ENCODE measurements at regions not wholly inside any gene's neighbourhood (a gene's known extent, or its start where the extent isn't known, plus 50 kb on each side); places are given as distances from the start of the nearest gene placed in this dataset.

DNA sequence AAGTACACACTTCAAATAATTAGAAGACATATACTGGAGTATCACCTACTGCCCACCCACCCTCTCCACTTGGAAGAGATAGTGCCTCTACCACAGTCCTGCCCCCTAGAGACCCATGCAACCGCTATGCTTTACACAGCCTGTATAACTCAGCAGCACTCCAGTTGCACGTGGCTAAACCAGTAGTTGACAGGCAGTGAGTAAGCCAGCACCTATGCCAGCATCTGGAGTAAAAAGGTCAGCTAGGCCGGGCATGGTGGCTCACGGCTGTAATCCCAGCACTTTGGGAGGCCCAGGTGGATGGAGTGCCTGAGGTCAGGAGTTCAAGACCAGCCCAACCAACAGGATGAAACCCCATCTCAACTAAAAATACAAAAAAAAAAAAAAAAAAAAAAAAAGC lies 356.4 kb downstream of the NR2F1-AS1 start:
- no peaks in the 10 kb centered on the region for H4K20me1 ChIP-seq (replicated peaks; ENCODE audit: insufficient read depth)
- H3K27me3 ChIP-seq (ENCODE audit: insufficient read depth): no peaks in the 10 kb centered on the region
- Mint-ChIP-seq H3K4me1 (no peaks in the 10 kb centered on the region), H3K27ac (no peak overlapping the region), H3K4me3 (no peak overlapping the region), H3K27me3 (ENCODE audit: insufficient read depth, low read depth, poor library complexity) (no peaks in the 10 kb centered on the region), H3K9me3 (no peaks in the 10 kb centered on the region), H3K36me3 (ENCODE audit: low read depth) (no peaks in the 10 kb centered on the region)
- no peak overlapping the region for H3K4me2 ChIP-seq
- H3K9me2 ChIP-seq (ENCODE audit: insufficient read depth): 0 out of 2 replicates have a peak, but pooled peaks cover 12% of the 10 kb centered on the region
- H3K36me3 ChIP-seq (ENCODE audit: insufficient read depth): no peaks in the 10 kb centered on the region
- no peaks in the 10 kb centered on the region; the same call in 1 of the 2 replicates for H3K4me1 ChIP-seq (ENCODE audit: insufficient read depth)
- no peak overlapping the region for H2AFZ ChIP-seq
- no peak overlapping the region for H3K27ac ChIP-seq (ENCODE audit: low read depth)
- no peak for TF ChIP-seq EZH2 (IDR thresholded peaks at IDR 0.05; ENCODE audit: low read depth, unreplicated experiment)
- TF ChIP-seq, protein P1, sequence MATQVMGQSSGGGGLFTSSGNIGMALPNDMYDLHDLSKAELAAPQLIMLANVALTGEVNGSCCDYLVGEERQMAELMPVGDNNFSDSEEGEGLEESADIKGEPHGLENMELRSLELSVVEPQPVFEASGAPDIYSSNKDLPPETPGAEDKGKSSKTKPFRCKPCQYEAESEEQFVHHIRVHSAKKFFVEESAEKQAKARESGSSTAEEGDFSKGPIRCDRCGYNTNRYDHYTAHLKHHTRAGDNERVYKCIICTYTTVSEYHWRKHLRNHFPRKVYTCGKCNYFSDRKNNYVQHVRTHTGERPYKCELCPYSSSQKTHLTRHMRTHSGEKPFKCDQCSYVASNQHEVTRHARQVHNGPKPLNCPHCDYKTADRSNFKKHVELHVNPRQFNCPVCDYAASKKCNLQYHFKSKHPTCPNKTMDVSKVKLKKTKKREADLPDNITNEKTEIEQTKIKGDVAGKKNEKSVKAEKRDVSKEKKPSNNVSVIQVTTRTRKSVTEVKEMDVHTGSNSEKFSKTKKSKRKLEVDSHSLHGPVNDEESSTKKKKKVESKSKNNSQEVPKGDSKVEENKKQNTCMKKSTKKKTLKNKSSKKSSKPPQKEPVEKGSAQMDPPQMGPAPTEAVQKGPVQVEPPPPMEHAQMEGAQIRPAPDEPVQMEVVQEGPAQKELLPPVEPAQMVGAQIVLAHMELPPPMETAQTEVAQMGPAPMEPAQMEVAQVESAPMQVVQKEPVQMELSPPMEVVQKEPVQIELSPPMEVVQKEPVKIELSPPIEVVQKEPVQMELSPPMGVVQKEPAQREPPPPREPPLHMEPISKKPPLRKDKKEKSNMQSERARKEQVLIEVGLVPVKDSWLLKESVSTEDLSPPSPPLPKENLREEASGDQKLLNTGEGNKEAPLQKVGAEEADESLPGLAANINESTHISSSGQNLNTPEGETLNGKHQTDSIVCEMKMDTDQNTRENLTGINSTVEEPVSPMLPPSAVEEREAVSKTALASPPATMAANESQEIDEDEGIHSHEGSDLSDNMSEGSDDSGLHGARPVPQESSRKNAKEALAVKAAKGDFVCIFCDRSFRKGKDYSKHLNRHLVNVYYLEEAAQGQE (IDR thresholded peaks at IDR 0.05; ENCODE audit: unreplicated experiment): no peak
- no peak for ATAC-seq
- DNase-seq (ENCODE audit: low spot score): no peak
- H3K79me2 ChIP-seq (replicated peaks; ENCODE audit: insufficient read depth): no peaks in the 10 kb centered on the region
- H3K4me3 ChIP-seq: no peak overlapping the region
- no peaks in the 10 kb centered on the region for H3F3A ChIP-seq (replicated peaks; ENCODE audit: low read depth)

DNA sequence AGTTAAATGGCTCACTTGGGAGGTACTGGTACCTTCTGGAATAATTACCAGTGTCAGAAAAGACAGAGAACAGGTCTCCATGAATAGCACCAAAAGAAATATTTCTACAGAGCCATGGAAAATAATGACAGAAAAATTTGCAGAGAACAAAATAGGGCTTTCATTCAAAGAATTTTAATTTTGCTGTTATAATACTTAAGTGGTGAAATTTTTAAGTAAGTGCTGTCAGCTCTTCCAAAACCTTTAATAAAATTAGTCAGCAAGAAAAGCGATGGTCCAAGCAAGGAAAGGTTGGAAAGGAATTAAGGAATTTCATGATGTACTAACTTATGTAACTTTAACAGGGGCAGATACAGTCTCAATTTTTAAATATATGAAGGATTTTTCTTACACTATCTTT lies 359.2 kb downstream of the NR2F1-AS1 start:
- H3K27me3 Mint-ChIP-seq (ENCODE audit: insufficient read depth, low read depth, poor library complexity): no peaks in the 10 kb centered on the region
- H3K9me3 Mint-ChIP-seq: no peaks in the 10 kb centered on the region; the same call in 2 of the 3 replicates

More for the DNA sequence above, 359.2 kb downstream of the NR2F1-AS1 start:
- no peaks in the 10 kb centered on the region for H3K79me2 ChIP-seq (replicated peaks; ENCODE audit: insufficient read depth)
- DNase-seq (ENCODE audit: low spot score): no peak
- no peak overlapping the region for H3K4me3 Mint-ChIP-seq
- H3F3A ChIP-seq (replicated peaks; ENCODE audit: low read depth): no peaks in the 10 kb centered on the region
- H3K36me3 Mint-ChIP-seq (ENCODE audit: low read depth): no peaks in the 10 kb centered on the region
- no peak overlapping the region for H3K4me3 ChIP-seq
- H3K36me3 ChIP-seq (ENCODE audit: insufficient read depth): no peaks in the 10 kb centered on the region
- no peak for TF ChIP-seq ZNF114 (CRISPR knock-in tag; IDR thresholded peaks at IDR 0.05)
- TF ChIP-seq CREB1 (CRISPR knock-in tag; IDR thresholded peaks at IDR 0.05; ENCODE audit: low read depth): no peak
- no peak for TF ChIP-seq ZNF462 (CRISPR knock-in tag; IDR thresholded peaks at IDR 0.05)
- TF ChIP-seq, protein P1 (IDR thresholded peaks at IDR 0.05; ENCODE audit: unreplicated experiment): no peak
- no peak for TF ChIP-seq JUNB (IDR thresholded peaks at IDR 0.05; ENCODE audit: unreplicated experiment)
- no peak for TF ChIP-seq ZNF331 (CRISPR knock-in tag; IDR thresholded peaks at IDR 0.05; ENCODE audit: low read depth)
- H3K27me3 ChIP-seq (ENCODE audit: insufficient read depth): no peaks in the 10 kb centered on the region
- ATAC-seq: no peak
- H2AFZ ChIP-seq: no peak overlapping the region
- no peak overlapping the region for H3K27ac Mint-ChIP-seq
- no peaks in the 10 kb centered on the region; the same call in 1 of the 2 replicates for H3K4me1 ChIP-seq (ENCODE audit: insufficient read depth)
- H3K4me1 Mint-ChIP-seq: no peaks in the 10 kb centered on the region
- 0 out of 2 replicates have a peak, but pooled peaks cover 12% of the 10 kb centered on the region for H3K9me2 ChIP-seq (ENCODE audit: insufficient read depth)
- H3K4me2 ChIP-seq: no peak overlapping the region
- no peak overlapping the region for H3K27ac ChIP-seq (ENCODE audit: low read depth)
- H4K20me1 ChIP-seq (replicated peaks; ENCODE audit: insufficient read depth): no peaks in the 10 kb centered on the region

All from GM23338 (cell line).